GM23338 (cell line): ENCODE measurements at regions not wholly inside any gene's neighbourhood (a gene's known extent, or its start where the extent isn't known, plus 50 kb on each side); places are given as distances from the start of the nearest gene placed in this dataset.
"Not testable (repeated sequence)": the region's sequence is repeated elsewhere in the genome, so short reads cannot be mapped to it uniquely, and the experiment has no call there.

ENCODE experiments used
- ATAC-seq: fragments of 200-7000 bp; cut with Tn5 transposase; 3 replicates; pipeline ENCODE4 v1.9.1; 2020
- DNase-seq: peaks from one replicate; pipeline ENCODE4 v3.0.0-alpha.2; 2015; ENCODE audit warnings: low spot score
- H2AFZ ChIP-seq: fragments of 200-600 bp; sonication (generic); 2 replicates; pipeline ENCODE4 v1.8.0; 2016; ENCODE audit warnings: antibody characterized with exemption, mild to moderate bottlenecking, moderate library complexity
- H3F3A ChIP-seq: fragments of 200-600 bp; sonication (generic); replicated peaks from 2 replicates; pipeline ENCODE4 v1.8.0; 2017; ENCODE audit warnings: antibody characterized with exemption, mixed run types, low read depth
- H3K27ac ChIP-seq: fragments of 200-600 bp; sonication (generic); 2 replicates; pipeline ENCODE4 v1.6.1; 2016; ENCODE audit warnings: low read depth
- H3K27me3 ChIP-seq: fragments of 200-600 bp; sonication (generic); 2 replicates; pipeline ENCODE4 v1.8.0; 2016; ENCODE audit warnings: mild to moderate bottlenecking, mixed run types, moderate library complexity; ENCODE audit not compliant: insufficient read depth
- H3K36me3 ChIP-seq: fragments of 200-600 bp; sonication (generic); 2 replicates; pipeline ENCODE4 v1.8.0; 2016; ENCODE audit warnings: mild to moderate bottlenecking; ENCODE audit not compliant: insufficient read depth
- H3K4me1 ChIP-seq: fragments of 200-600 bp; sonication (generic); 2 replicates; pipeline ENCODE4 v1.8.0; 2016; ENCODE audit warnings: mild to moderate bottlenecking, moderate library complexity; ENCODE audit not compliant: insufficient read depth
- H3K4me2 ChIP-seq: fragments of 200-600 bp; sonication (generic); 2 replicates; pipeline ENCODE4 v1.7.1; 2017; ENCODE audit warnings: mixed run types
- H3K4me3 ChIP-seq: fragments of 200-600 bp; sonication (generic); 2 replicates; pipeline ENCODE4 v1.6.1; 2016; ENCODE audit warnings: mixed run types
- H3K79me2 ChIP-seq: fragments of 200-600 bp; sonication (generic); replicated peaks from 2 replicates; pipeline ENCODE4 v1.8.0; 2017; ENCODE audit warnings: mild to moderate bottlenecking; ENCODE audit not compliant: insufficient read depth
- H3K9me2 ChIP-seq: fragments of 200-600 bp; sonication (generic); 2 replicates; pipeline ENCODE4 v1.8.0; 2017; ENCODE audit not compliant: insufficient read depth
- H4K20me1 ChIP-seq: fragments of 200-600 bp; sonication (generic); replicated peaks from 2 replicates; pipeline ENCODE4 v1.8.0; 2017; ENCODE audit warnings: mild to moderate bottlenecking; ENCODE audit not compliant: insufficient read depth
- H3K27ac Mint-ChIP-seq: 2 replicates; pipeline ENCODE4 v1.8.0; 2020; ENCODE audit warnings: inconsistent platforms, mild to moderate bottlenecking, moderate library complexity, mixed read lengths
- H3K27me3 Mint-ChIP-seq: 3 replicates; pipeline ENCODE4 v1.8.0; 2022; ENCODE audit warnings: low read depth, mild to moderate bottlenecking, moderate library complexity, mixed read lengths, inconsistent platforms; ENCODE audit not compliant: insufficient read depth, poor library complexity
- H3K36me3 Mint-ChIP-seq: 3 replicates; pipeline ENCODE4 v1.8.0; 2021; ENCODE audit warnings: low read depth, mild to moderate bottlenecking, inconsistent platforms, moderate library complexity, mixed read lengths
- H3K4me1 Mint-ChIP-seq: 3 replicates; pipeline ENCODE4 v1.8.0; 2020; ENCODE audit warnings: mild to moderate bottlenecking, inconsistent platforms, mixed read lengths
- H3K4me3 Mint-ChIP-seq: 3 replicates; pipeline ENCODE4 v1.8.0; 2021; ENCODE audit warnings: moderate library complexity, mild to moderate bottlenecking, inconsistent platforms, mixed read lengths
- H3K9me3 Mint-ChIP-seq: 3 replicates; pipeline ENCODE4 v1.8.0; 2020; ENCODE audit warnings: moderate library complexity, mild to moderate bottlenecking, inconsistent platforms, mixed read lengths
- CTCF ChIP-seq, 2 experiments: fragments of 200-600 bp in 1 of 2; sonication (generic) in 1 of 2; conservative IDR thresholded peaks; 2 replicates each; pipeline versions ENCODE4 v1.5.1 to v1.6.1; 2016 to 2017; ENCODE audit warnings: antibody characterized with exemption in 2 of 2, low read depth in 2 of 2, mild to moderate bottlenecking in 2 of 2, moderate library complexity in 1 of 2

DNA sequence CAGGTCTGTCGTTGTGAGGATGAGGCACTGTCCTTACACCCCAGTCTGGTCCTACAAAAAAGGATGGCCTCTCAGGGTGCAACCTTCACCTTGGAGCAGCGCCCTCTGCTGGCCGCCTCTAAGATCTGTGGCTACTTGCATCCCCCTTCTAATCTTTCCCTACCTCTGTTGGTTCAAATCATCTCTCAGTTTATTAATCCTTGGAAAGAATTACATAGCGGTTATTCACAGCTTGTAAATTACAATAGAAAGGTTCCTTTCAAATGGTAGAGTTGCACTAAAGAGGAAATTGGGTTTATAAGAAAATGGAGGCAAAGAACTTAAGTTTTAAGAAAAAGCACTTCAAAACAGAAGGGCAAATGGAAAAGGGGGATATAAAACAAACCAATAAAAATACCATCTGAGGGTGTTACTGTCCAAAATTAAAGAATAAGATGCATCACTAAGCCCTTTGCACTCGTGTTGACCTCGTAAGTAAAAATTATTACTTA, 102.0 kb upstream of the PLEKHM1 start:
- H3K36me3 ChIP-seq, H3K4me3 ChIP-seq, H3K27ac ChIP-seq, H4K20me1 ChIP-seq, H3K9me3 Mint-ChIP-seq, H2AFZ ChIP-seq, H3F3A ChIP-seq, H3K27ac Mint-ChIP-seq, H3K9me2 ChIP-seq, H3K27me3 ChIP-seq, H3K4me1 ChIP-seq, H3K27me3 Mint-ChIP-seq, H3K4me2 ChIP-seq, H3K79me2 ChIP-seq, H3K4me1 Mint-ChIP-seq, H3K4me3 Mint-ChIP-seq: not testable (repeated sequence)
- DNase-seq (peak; percentile 44), ATAC-seq (peak; percentile 85)
- H3K36me3 Mint-ChIP-seq = peaks cover 21% of the 10 kb centered on the region
- TF ChIP-seq CTCF (conservative IDR thresholded peaks at IDR 0.05; ENCODE audit: low read depth in 2 of 2) = peak in 1 of 2 experiments; percentile 86; a peak in 3 of 4 replicates

DNA sequence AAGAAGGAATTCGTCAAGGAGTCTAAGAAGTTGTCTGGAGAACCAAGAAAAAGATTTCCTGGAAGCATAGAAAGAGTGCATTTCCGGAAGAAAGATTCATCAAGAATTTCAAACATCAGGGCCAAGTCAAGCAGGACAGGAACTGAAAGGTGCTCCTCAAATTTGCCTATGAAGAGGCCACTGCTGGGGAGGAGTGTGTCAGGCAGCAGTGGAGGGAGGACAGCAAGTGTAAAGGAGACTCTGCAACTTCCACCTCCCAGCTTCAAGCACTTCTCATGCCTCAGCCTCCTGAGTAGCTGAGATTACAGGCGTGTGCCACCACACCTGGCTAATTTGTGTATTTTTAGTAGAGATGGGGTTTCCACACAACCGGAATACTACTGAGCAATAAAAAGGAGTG, 105.8 kb upstream of the PLEKHM1 start:
- not testable (repeated sequence) for H3F3A ChIP-seq, H3K4me3 Mint-ChIP-seq

DNA sequence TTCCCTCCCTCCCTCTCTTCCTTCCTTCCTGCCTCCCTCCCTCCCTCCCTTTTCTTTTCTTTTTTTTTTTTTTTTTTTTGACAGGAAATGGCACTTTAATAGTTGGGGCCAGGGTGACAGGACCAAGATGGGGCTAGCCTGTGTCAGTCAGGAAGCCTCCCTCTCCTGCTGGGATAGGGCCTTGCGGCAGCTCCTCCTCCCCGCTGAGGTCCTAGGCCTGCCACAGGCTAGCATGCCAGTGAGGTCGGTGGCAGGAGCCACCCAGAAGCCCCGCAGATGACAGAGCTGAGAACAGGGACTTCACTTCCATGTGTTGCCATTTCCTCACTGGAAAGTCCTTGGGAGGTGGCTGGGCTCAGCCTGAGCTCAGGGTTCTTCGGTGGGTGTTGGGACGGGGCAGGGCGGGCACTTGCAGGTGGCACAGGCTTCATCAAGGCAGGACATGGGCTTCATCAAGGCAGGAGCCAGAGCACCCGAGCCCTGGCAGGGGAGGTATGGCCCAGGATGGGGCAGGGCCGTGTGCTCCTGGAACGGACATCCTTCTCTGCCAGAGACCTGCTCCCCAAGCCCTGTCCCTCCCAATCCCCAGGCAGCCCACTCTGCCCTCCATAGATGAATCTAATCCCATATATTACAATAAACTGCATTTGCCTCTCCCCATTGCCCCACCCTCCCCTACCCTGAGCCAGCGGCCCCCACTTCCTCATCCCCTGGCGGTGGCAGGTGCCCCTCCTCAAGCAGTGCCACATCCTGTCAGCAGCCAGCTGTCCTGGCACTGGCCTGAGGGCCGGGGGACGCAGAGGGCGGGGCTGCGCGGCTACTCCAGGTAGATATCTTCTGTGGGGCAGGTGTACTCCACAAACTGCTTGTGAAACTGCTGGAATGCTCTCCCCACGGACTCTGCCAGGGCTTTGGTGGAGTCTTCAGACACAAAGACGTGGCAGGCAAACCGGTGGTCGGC, 109.8 kb upstream of the PLEKHM1 start:
- H3K4me2 ChIP-seq = 0 out of 2 replicates have a peak overlapping the region, but pooled peaks have one; percentile 34
- H3K4me1 Mint-ChIP-seq, H3K9me2 ChIP-seq, H4K20me1 ChIP-seq, H3F3A ChIP-seq, H3K27ac Mint-ChIP-seq, H3K27me3 ChIP-seq, H3K9me3 Mint-ChIP-seq, H3K36me3 ChIP-seq, H3K36me3 Mint-ChIP-seq, H2AFZ ChIP-seq, H3K4me3 ChIP-seq, H3K4me1 ChIP-seq, H3K79me2 ChIP-seq, H3K4me3 Mint-ChIP-seq, H3K27ac ChIP-seq: not testable (repeated sequence)
- ATAC-seq (peak; percentile 62), DNase-seq (peak; percentile 77)
- H3K27me3 Mint-ChIP-seq = peaks cover 11% of the 10 kb centered on the region

More for the DNA sequence above, 105.8 kb upstream of the PLEKHM1 start:
- not testable (repeated sequence) for DNase-seq, H3K36me3 Mint-ChIP-seq, H3K27me3 ChIP-seq, H3K9me3 Mint-ChIP-seq, H3K4me2 ChIP-seq, H3K9me2 ChIP-seq, H3K4me1 Mint-ChIP-seq, ATAC-seq, H3K27ac ChIP-seq, H3K27ac Mint-ChIP-seq, H3K36me3 ChIP-seq, H3K4me3 ChIP-seq, H3K79me2 ChIP-seq, H3K4me1 ChIP-seq, H2AFZ ChIP-seq, H4K20me1 ChIP-seq, H3K27me3 Mint-ChIP-seq

GRCh38 chr17:45601013-45601412, 110.5 kb upstream of the PLEKHM1 start:
- H3F3A ChIP-seq, H3K4me2 ChIP-seq: not testable (repeated sequence)

DNA sequence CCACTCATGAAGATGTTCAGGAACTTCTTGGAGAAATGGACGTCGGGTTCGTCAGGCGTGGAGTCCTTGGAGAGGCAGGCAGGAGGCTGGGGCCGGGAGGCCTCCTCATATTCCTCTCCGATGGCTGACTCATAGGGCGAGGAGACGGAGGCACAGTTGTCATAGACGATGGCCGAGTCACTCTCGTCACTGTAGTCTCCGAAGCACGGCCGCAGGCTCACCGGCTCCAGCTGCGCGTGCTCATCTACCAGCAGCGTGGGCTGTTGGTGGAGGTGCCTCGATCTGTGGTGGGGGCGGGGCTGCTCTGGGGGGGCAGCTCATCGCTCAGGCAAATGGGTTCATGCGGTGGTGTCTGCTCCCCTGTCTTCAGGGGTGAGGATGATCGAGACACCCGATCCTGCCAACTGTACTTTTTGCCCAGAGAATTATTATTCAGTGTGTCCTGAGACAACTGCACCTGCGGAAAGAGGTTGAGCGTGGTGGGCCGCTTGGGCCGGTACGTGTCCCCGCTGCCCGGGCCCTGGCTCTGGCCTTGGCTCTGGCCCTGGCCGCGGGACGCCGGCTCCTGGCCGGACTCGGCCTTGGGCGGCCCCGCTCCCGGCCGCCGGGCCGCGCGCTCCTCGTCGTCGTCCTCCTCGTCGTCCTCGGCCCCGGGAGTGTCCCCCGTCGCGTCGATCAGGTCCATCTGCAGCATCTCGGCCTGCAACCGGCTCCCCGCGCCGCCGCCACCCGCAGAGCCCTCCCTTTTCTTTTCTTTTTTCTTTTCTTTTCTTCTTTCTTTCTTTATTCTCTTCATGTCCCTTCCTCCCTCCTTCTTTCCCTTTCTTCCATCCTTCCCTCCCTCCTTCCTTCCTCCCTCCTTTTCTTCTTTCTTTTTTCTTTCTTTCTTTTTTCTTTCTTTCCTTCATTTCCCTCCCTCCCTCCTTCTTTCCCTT, 111.4 kb upstream of the PLEKHM1 start:
- not testable (repeated sequence) for H4K20me1 ChIP-seq, H3K36me3 Mint-ChIP-seq, H3K79me2 ChIP-seq, H3K27ac Mint-ChIP-seq, H3K36me3 ChIP-seq, H3K4me1 Mint-ChIP-seq, H3F3A ChIP-seq, H3K9me3 Mint-ChIP-seq, H3K27me3 ChIP-seq, H3K9me2 ChIP-seq, H3K4me1 ChIP-seq
- Histone ChIP-seq H3K27ac (0 out of 2 replicates have a peak overlapping the region, but pooled peaks have one; percentile 76), H3K4me3 (peak overlapping the region; percentile 47), H2AFZ (peak overlapping the region; percentile 97), H3K4me2 (peak overlapping the region; percentile 84)
- Mint-ChIP-seq H3K4me3 (peak overlapping the region; percentile 32; the same call in 2 of the 3 replicates), H3K27me3 (peaks cover 11% of the 10 kb centered on the region)
- peak; percentile 82 for ATAC-seq
- DNase-seq = peak; percentile 48

More at GRCh38 chr17:45601013-45601412, 110.5 kb upstream of the PLEKHM1 start:
- not testable (repeated sequence) for H3K4me1 Mint-ChIP-seq, H3K27ac ChIP-seq, H2AFZ ChIP-seq, H3K9me3 Mint-ChIP-seq, H3K4me3 ChIP-seq, H3K36me3 ChIP-seq, H3K4me1 ChIP-seq, H3K9me2 ChIP-seq, H3K79me2 ChIP-seq, H3K27ac Mint-ChIP-seq, H3K4me3 Mint-ChIP-seq, DNase-seq, H3K27me3 ChIP-seq, H4K20me1 ChIP-seq, H3K36me3 Mint-ChIP-seq
- H3K27me3 Mint-ChIP-seq = peaks cover 11% of the 10 kb centered on the region
- ATAC-seq = peak; percentile 7
